ENCODE measurements at regions not wholly inside any gene's neighbourhood (a gene's known extent, or its start where the extent isn't known, plus 50 kb on each side); places are given as distances from the start of the nearest gene placed in this dataset.
"Not testable (repeated sequence)": the region's sequence is repeated elsewhere in the genome, so short reads cannot be mapped to it uniquely, and the experiment has no call there.

- H3K4me1 ChIP-seq (ENCODE audit: control insufficient read depth in 1 of 2, insufficient read depth in 2 of 2, low read length in 2 of 2) = no peaks in the 10 kb centered on the region
- no peak overlapping the region for H3K27ac ChIP-seq (ENCODE audit: low read depth, low read length)
- H3K27me3 ChIP-seq (ENCODE audit: control insufficient read depth in 1 of 2, insufficient read depth in 2 of 2, low read length in 2 of 2) = no peaks in the 10 kb centered on the region
- no peaks in the 10 kb centered on the region for H3K36me3 ChIP-seq (ENCODE audit: control insufficient read depth in 1 of 2, insufficient read depth in 2 of 2, low read length in 2 of 2)
- H3K9ac ChIP-seq (ENCODE audit: low read depth in 1 of 2, low read length in 2 of 2) = no peak overlapping the region
- no peak overlapping the region for H3K4me3 ChIP-seq (ENCODE audit: low read depth in 1 of 2, low read length in 2 of 2)
- H3K9me3 ChIP-seq (ENCODE audit: control insufficient read depth in 1 of 2, low read length in 2 of 2) = peaks cover 0 to 4% of the 10 kb centered on the region in 2 donors
Measured at GRCh38 chr5:40359093-40359492, 320.6 kb upstream of the PTGER4 start.

GRCh38 chr5:40356248-40356647 is 323.5 kb upstream of the PTGER4 start:
- no peak overlapping the region for H3K9ac ChIP-seq (ENCODE audit: low read depth in 1 of 2, low read length in 2 of 2)
- no peak overlapping the region for H3K4me3 ChIP-seq (ENCODE audit: low read depth in 1 of 2, low read length in 2 of 2)
- no peak overlapping the region for H3K27ac ChIP-seq (ENCODE audit: low read depth, low read length)
- no peaks in the 10 kb centered on the region for H3K27me3 ChIP-seq (ENCODE audit: control insufficient read depth in 1 of 2, insufficient read depth in 2 of 2, low read length in 2 of 2)
- H3K9me3 ChIP-seq (ENCODE audit: control insufficient read depth in 1 of 2, low read length in 2 of 2) = no peaks in the 10 kb centered on the region
- H3K36me3 ChIP-seq (ENCODE audit: control insufficient read depth in 1 of 2, insufficient read depth in 2 of 2, low read length in 2 of 2) = no peaks in the 10 kb centered on the region
- H3K4me1 ChIP-seq (ENCODE audit: control insufficient read depth in 1 of 2, insufficient read depth in 2 of 2, low read length in 2 of 2) = no peaks in the 10 kb centered on the region

GRCh38 chr5:40355846-40356245 is 323.9 kb upstream of the PTGER4 start:
- H3K9ac ChIP-seq (ENCODE audit: low read depth in 1 of 2, low read length in 2 of 2) = no peak overlapping the region
- no peaks in the 10 kb centered on the region for H3K36me3 ChIP-seq (ENCODE audit: control insufficient read depth in 1 of 2, insufficient read depth in 2 of 2, low read length in 2 of 2)
- H3K4me1 ChIP-seq (ENCODE audit: control insufficient read depth in 1 of 2, insufficient read depth in 2 of 2, low read length in 2 of 2) = no peaks in the 10 kb centered on the region
- H3K27ac ChIP-seq (ENCODE audit: low read depth, low read length) = no peak overlapping the region
- no peaks in the 10 kb centered on the region for H3K9me3 ChIP-seq (ENCODE audit: control insufficient read depth in 1 of 2, low read length in 2 of 2)
- no peaks in the 10 kb centered on the region for H3K27me3 ChIP-seq (ENCODE audit: control insufficient read depth in 1 of 2, insufficient read depth in 2 of 2, low read length in 2 of 2)
- H3K4me3 ChIP-seq (ENCODE audit: low read depth in 1 of 2, low read length in 2 of 2) = no peak overlapping the region

- Histone ChIP-seq H3K4me3 (ENCODE audit: low read depth in 1 of 2, low read length in 2 of 2) (no peak overlapping the region), H3K4me1 (ENCODE audit: control insufficient read depth in 1 of 2, insufficient read depth in 2 of 2, low read length in 2 of 2) (no peaks in the 10 kb centered on the region), H3K9ac (ENCODE audit: low read depth in 1 of 2, low read length in 2 of 2) (no peak overlapping the region), H3K36me3 (ENCODE audit: control insufficient read depth in 1 of 2, insufficient read depth in 2 of 2, low read length in 2 of 2) (no peaks in the 10 kb centered on the region), H3K27me3 (ENCODE audit: control insufficient read depth in 1 of 2, insufficient read depth in 2 of 2, low read length in 2 of 2) (no peaks in the 10 kb centered on the region), H3K9me3 (ENCODE audit: control insufficient read depth in 1 of 2, low read length in 2 of 2) (no peaks in the 10 kb centered on the region), H3K27ac (ENCODE audit: low read depth, low read length) (no peak overlapping the region)
Measured at GRCh38 chr5:40355181-40355580, 324.5 kb upstream of the PTGER4 start.

- no peaks in the 10 kb centered on the region for H3K27me3 ChIP-seq (ENCODE audit: control insufficient read depth in 1 of 2, insufficient read depth in 2 of 2, low read length in 2 of 2)
- H3K4me1 ChIP-seq (ENCODE audit: control insufficient read depth in 1 of 2, insufficient read depth in 2 of 2, low read length in 2 of 2) = no peaks in the 10 kb centered on the region
- H3K4me3 ChIP-seq (ENCODE audit: low read depth in 1 of 2, low read length in 2 of 2) = no peak overlapping the region
- no peak overlapping the region for H3K9ac ChIP-seq (ENCODE audit: low read depth in 1 of 2, low read length in 2 of 2)
- H3K36me3 ChIP-seq (ENCODE audit: control insufficient read depth in 1 of 2, insufficient read depth in 2 of 2, low read length in 2 of 2) = no peaks in the 10 kb centered on the region
- H3K27ac ChIP-seq (ENCODE audit: low read depth, low read length) = no peak overlapping the region
- H3K9me3 ChIP-seq (ENCODE audit: control insufficient read depth in 1 of 2, low read length in 2 of 2) = peaks cover 0 to 3% of the 10 kb centered on the region in 2 donors
Measured at GRCh38 chr5:40354171-40354570, 325.5 kb upstream of the PTGER4 start.

- H3K36me3 ChIP-seq (ENCODE audit: control insufficient read depth in 1 of 2, insufficient read depth in 2 of 2, low read length in 2 of 2) = no peaks in the 10 kb centered on the region
- peaks cover 0 to 5% of the 10 kb centered on the region in 2 donors for H3K9me3 ChIP-seq (ENCODE audit: control insufficient read depth in 1 of 2, low read length in 2 of 2)
- H3K27me3 ChIP-seq (ENCODE audit: control insufficient read depth in 1 of 2, insufficient read depth in 2 of 2, low read length in 2 of 2) = no peaks in the 10 kb centered on the region
- no peaks in the 10 kb centered on the region for H3K4me1 ChIP-seq (ENCODE audit: control insufficient read depth in 1 of 2, insufficient read depth in 2 of 2, low read length in 2 of 2)
- H3K9ac ChIP-seq (ENCODE audit: low read depth in 1 of 2, low read length in 2 of 2) = no peak overlapping the region
- H3K27ac ChIP-seq (ENCODE audit: low read depth, low read length) = no peak overlapping the region
- no peak overlapping the region for H3K4me3 ChIP-seq (ENCODE audit: low read depth in 1 of 2, low read length in 2 of 2)
Measured at GRCh38 chr5:40353442-40353841, 326.3 kb upstream of the PTGER4 start.

- Histone ChIP-seq H3K4me1 (ENCODE audit: control insufficient read depth in 1 of 2, insufficient read depth in 2 of 2, low read length in 2 of 2) (no peaks in the 10 kb centered on the region), H3K9ac (ENCODE audit: low read depth in 1 of 2, low read length in 2 of 2) (no peak overlapping the region), H3K9me3 (ENCODE audit: control insufficient read depth in 1 of 2, low read length in 2 of 2) (peaks cover 0 to 5% of the 10 kb centered on the region in 2 donors), H3K27me3 (ENCODE audit: control insufficient read depth in 1 of 2, insufficient read depth in 2 of 2, low read length in 2 of 2) (no peaks in the 10 kb centered on the region), H3K27ac (ENCODE audit: low read depth, low read length) (no peak overlapping the region), H3K4me3 (ENCODE audit: low read depth in 1 of 2, low read length in 2 of 2) (no peak overlapping the region), H3K36me3 (ENCODE audit: control insufficient read depth in 1 of 2, insufficient read depth in 2 of 2, low read length in 2 of 2) (no peaks in the 10 kb centered on the region)
Measured at GRCh38 chr5:40347981-40348725, 331.6 kb upstream of the PTGER4 start.

- no peak overlapping the region for H3K27ac ChIP-seq (ENCODE audit: low read depth, low read length)
- H3K9me3 ChIP-seq (ENCODE audit: control insufficient read depth in 1 of 2, low read length in 2 of 2) = peaks cover 0 to 5% of the 10 kb centered on the region in 2 donors
- no peaks in the 10 kb centered on the region for H3K36me3 ChIP-seq (ENCODE audit: control insufficient read depth in 1 of 2, insufficient read depth in 2 of 2, low read length in 2 of 2)
- H3K4me1 ChIP-seq (ENCODE audit: control insufficient read depth in 1 of 2, insufficient read depth in 2 of 2, low read length in 2 of 2) = no peaks in the 10 kb centered on the region
- H3K4me3 ChIP-seq (ENCODE audit: low read depth in 1 of 2, low read length in 2 of 2) = no peak overlapping the region
- H3K27me3 ChIP-seq (ENCODE audit: control insufficient read depth in 1 of 2, insufficient read depth in 2 of 2, low read length in 2 of 2) = no peaks in the 10 kb centered on the region
- H3K9ac ChIP-seq (ENCODE audit: low read depth in 1 of 2, low read length in 2 of 2) = no peak overlapping the region
Measured at GRCh38 chr5:40346901-40347300, 332.8 kb upstream of the PTGER4 start.

- H3K4me1 ChIP-seq (ENCODE audit: control insufficient read depth in 1 of 2, insufficient read depth in 2 of 2, low read length in 2 of 2); H3K27me3 ChIP-seq (ENCODE audit: control insufficient read depth in 1 of 2, insufficient read depth in 2 of 2, low read length in 2 of 2); H3K9me3 ChIP-seq (ENCODE audit: control insufficient read depth in 1 of 2, low read length in 2 of 2); H3K27ac ChIP-seq (ENCODE audit: low read depth, low read length); H3K36me3 ChIP-seq (ENCODE audit: control insufficient read depth in 1 of 2, insufficient read depth in 2 of 2, low read length in 2 of 2); H3K4me3 ChIP-seq (ENCODE audit: low read depth in 1 of 2, low read length in 2 of 2); H3K9ac ChIP-seq (ENCODE audit: low read depth in 1 of 2, low read length in 2 of 2): not testable (repeated sequence)
Measured at GRCh38 chr5:40338434-40338833, 341.3 kb upstream of the PTGER4 start.

GRCh38 chr5:40334242-40334635 is 345.5 kb upstream of the PTGER4 start:
- H3K9ac ChIP-seq (ENCODE audit: low read depth in 1 of 2, low read length in 2 of 2) = no peak overlapping the region
- H3K4me1 ChIP-seq (ENCODE audit: control insufficient read depth in 1 of 2, insufficient read depth in 2 of 2, low read length in 2 of 2) = no peaks in the 10 kb centered on the region
- no peaks in the 10 kb centered on the region for H3K36me3 ChIP-seq (ENCODE audit: control insufficient read depth in 1 of 2, insufficient read depth in 2 of 2, low read length in 2 of 2)
- no peak overlapping the region for H3K27ac ChIP-seq (ENCODE audit: low read depth, low read length)
- H3K4me3 ChIP-seq (ENCODE audit: low read depth in 1 of 2, low read length in 2 of 2) = no peak overlapping the region
- H3K27me3 ChIP-seq (ENCODE audit: control insufficient read depth in 1 of 2, insufficient read depth in 2 of 2, low read length in 2 of 2) = no peaks in the 10 kb centered on the region
- no peaks in the 10 kb centered on the region for H3K9me3 ChIP-seq (ENCODE audit: control insufficient read depth in 1 of 2, low read length in 2 of 2)
